ENCODE measurements at regions not wholly inside any gene's neighbourhood (a gene's known extent, or its start where the extent isn't known, plus 50 kb on each side); places are given as distances from the start of the nearest gene placed in this dataset.

GRCh38 chr3:184639351-184639750 is 72.5 kb downstream of the MAGEF1 start:
- no peaks in the 10 kb centered on the region for H3K36me3 ChIP-seq (replicated peaks; ENCODE audit: control insufficient read depth, insufficient read depth, low read length)
- no peak overlapping the region for H3K4me3 ChIP-seq (ENCODE audit: insufficient read depth, low read depth, low read length)
- H3K27me3 ChIP-seq (ENCODE audit: control insufficient read depth, insufficient read depth, low read length), result no peaks in the 10 kb centered on the region
- no peak for DNase-seq

- no peak for DNase-seq
- no peaks in the 10 kb centered on the region for H3K27me3 ChIP-seq (ENCODE audit: control insufficient read depth, insufficient read depth, low read length)
- H3K36me3 ChIP-seq (replicated peaks; ENCODE audit: control insufficient read depth, insufficient read depth, low read length), result no peaks in the 10 kb centered on the region
- no peak overlapping the region for H3K4me3 ChIP-seq (ENCODE audit: insufficient read depth, low read depth, low read length)
Measured at GRCh38 chr3:184637705-184638104, 74.2 kb downstream of the MAGEF1 start.

DNA sequence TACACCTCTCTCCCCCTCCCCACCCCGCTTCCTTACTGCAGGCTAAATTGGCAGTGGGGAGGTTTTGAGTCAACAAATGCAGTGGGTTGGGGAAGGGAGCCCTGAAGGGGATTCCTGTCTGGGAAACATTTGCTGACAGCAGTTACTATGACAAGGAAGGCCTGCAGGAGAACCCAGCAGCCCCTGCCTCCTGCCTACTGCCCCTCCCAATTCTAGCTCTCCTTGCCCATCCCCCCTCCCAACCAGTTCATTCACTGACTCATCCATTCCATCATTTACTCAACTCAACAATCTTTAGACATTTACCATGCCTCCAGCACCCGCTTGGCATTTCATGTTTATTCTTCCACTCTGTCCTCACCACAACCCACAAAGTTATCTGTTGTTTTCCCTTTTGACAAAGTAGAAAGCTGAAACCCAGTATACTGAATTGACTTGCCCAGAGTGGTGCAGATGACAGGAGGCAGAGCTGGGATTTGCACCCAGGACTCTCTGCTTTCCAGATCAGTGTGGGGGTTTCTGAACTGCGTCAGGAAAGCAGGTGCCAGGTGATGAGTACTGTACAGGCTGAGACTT is 75.0 kb downstream of the MAGEF1 start:
- Histone ChIP-seq H3K4me3 (ENCODE audit: insufficient read depth, low read depth, low read length) (no peak overlapping the region), H3K27me3 (ENCODE audit: control insufficient read depth, insufficient read depth, low read length) (no peaks in the 10 kb centered on the region), H3K36me3 (replicated peaks; ENCODE audit: control insufficient read depth, insufficient read depth, low read length) (no peaks in the 10 kb centered on the region)
- DNase-seq, result no peak

DNA sequence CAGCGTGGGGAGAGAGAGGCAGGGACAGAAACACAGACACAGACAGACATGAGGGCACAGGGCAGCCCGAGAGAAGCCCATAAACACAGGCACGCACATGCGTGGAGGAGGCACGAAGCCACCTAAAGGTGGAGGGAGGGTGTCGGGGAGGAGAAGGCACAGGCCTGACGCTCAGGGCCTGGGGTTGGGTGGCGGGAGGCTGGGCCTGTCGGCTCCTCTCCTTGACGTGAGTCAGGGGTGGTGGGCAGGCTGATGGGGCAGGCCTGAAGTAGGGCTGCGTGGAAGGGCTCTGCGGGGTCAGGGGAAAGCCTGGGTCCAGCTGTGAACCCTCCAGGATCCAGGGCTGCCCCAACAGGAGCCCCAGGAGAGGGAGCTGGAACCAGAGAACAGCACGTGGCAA is 74.2 kb downstream of the EPHB3 start:
- Histone ChIP-seq H3K4me3 (ENCODE audit: insufficient read depth, low read depth, low read length) (no peak overlapping the region), H3K27me3 (ENCODE audit: control insufficient read depth, insufficient read depth, low read length) (no peaks in the 10 kb centered on the region), H3K36me3 (replicated peaks; ENCODE audit: control insufficient read depth, insufficient read depth, low read length) (no peaks in the 10 kb centered on the region)
- DNase-seq, result no peak

- no peak overlapping the region for H3K4me3 ChIP-seq (ENCODE audit: insufficient read depth, low read depth, low read length)
- no peaks in the 10 kb centered on the region for H3K36me3 ChIP-seq (replicated peaks; ENCODE audit: control insufficient read depth, insufficient read depth, low read length)
- no peaks in the 10 kb centered on the region for H3K27me3 ChIP-seq (ENCODE audit: control insufficient read depth, insufficient read depth, low read length)
- no peak for DNase-seq
Measured at GRCh38 chr3:184635126-184635525, 73.5 kb downstream of the EPHB3 start.

DNA sequence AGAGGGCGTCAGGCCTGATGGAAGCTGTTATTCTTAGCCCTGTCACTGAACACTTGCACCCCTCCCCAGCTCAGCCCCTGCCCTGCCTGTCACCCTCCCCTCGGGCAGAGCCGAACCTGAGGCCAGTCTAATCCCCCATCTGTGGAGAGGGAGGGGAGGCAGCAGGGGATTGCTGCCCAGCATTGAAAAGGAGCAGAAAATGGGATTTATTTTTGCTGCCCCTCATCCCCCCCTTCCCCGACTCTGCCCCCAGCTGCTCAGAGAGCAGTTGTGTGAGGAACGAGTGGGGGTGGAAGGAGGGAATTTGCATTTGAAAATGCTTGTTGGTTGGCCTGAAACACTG is 71.6 kb downstream of the EPHB3 start:
- DNase-seq, result peak; percentile 66
- Histone ChIP-seq H3K27me3 (ENCODE audit: control insufficient read depth, insufficient read depth, low read length) (peaks cover 1% of the 10 kb centered on the region; the same call in 1 of the 2 replicates), H3K4me3 (ENCODE audit: insufficient read depth, low read depth, low read length) (no peak overlapping the region), H3K36me3 (replicated peaks; ENCODE audit: control insufficient read depth, insufficient read depth, low read length) (no peaks in the 10 kb centered on the region)

DNA sequence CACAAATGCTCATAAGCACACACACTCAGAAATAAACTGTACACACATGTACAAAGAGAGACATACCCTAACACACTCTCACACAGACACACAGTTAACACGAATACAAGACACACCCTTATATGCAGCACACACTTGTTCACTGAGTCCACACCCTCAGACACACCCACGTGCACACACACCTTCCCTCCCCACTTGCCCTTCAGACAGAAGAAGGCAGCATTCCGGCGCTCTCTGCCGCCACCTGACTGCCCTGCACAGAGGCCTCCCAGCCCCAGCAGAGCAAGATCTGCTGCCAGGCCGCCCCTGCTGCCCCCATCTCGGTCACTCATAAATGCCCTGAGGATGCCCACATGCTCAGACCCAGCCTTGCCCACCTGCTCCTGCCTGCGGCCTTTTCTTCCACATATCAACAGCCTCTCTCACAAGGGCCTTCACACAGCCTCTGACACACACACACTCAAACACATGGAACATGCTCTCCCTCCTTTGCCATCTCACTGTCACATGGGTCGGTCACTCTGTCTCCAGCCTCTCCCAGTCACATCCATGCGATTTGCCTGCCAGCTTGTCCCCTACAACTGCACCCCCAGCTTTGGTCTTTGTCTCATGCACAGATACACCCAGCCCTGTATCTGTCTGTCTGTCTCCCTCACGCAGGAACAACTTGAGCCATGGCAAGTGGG is 71.1 kb downstream of the EPHB3 start:
- no peaks in the 10 kb centered on the region for H3K36me3 ChIP-seq (replicated peaks; ENCODE audit: control insufficient read depth, insufficient read depth, low read length)
- no peak overlapping the region for H3K4me3 ChIP-seq (ENCODE audit: insufficient read depth, low read depth, low read length)
- no peak for DNase-seq
- peaks cover 1% of the 10 kb centered on the region; the same call in 1 of the 2 replicates for H3K27me3 ChIP-seq (ENCODE audit: control insufficient read depth, insufficient read depth, low read length)
